A549 (cell line): ENCODE measurements at regions not wholly inside any gene's neighbourhood (a gene's known extent, or its start where the extent isn't known, plus 50 kb on each side); places are given as distances from the start of the nearest gene placed in this dataset.

Experiments
- ATAC-seq, 2 experiments: fragments of 200-7000 bp in 1 of 2; fragments of >200 bp in 1 of 2; cut with Nextera tagmentation in 1 of 2; cut with Tn5 transposase in 1 of 2; 3 replicates each; pipeline versions ENCODE4 v1.8.0 to v1.9.1; 2018 to 2020; ENCODE audit warnings: mild to moderate bottlenecking in 1 of 2, moderate library complexity in 1 of 2
- CTCF ChIA-PET: fragments of 300-600 bp; sonication (Branson Sonifier 250); formaldehyde crosslinking; extraction: SDS; loops from one replicate; lab custom pipeline; 2021; ENCODE audit warnings: antibody characterized with exemption, inconsistent platforms; lab: Yijun Ruan, JAX
- POLR2A ChIA-PET: fragments of 350-600 bp; formaldehyde crosslinking; extraction: SDS; loops from one replicate; lab custom pipeline; 2021; ENCODE audit warnings: antibody characterized with exemption, inconsistent platforms; lab: Yijun Ruan, JAX
- DNase-seq, 2 experiments: peaks; one replicate each; pipeline versions ENCODE4 v3.0.0 to v3.0.0-alpha.2; 2011 to 2016; ENCODE audit warnings: low read depth in 1 of 2, low spot score in 1 of 2
- FAIRE-seq: peaks from 2 replicates; lab custom pipeline; 2011; peaks lifted over from hg19 to GRCh38; lab: Jason Lieb, UNC
- H3K27ac ChIP-seq, 2 experiments: fragments of >200 bp; sonication (Bioruptor Twin); formaldehyde crosslinking; 3 replicates each; pipeline ENCODE4 v1.5.1; 2016 to 2017
- H3K4me1 ChIP-seq: fragments of >200 bp; sonication (Bioruptor Twin); formaldehyde crosslinking; 3 replicates; pipeline ENCODE4 v1.6.1; 2016
- H3K4me2 ChIP-seq: fragments of >200 bp; sonication (Bioruptor Twin); formaldehyde crosslinking; 3 replicates; pipeline ENCODE4 v1.6.1; 2016
- H3K4me3 ChIP-seq: fragments of >200 bp; sonication (Bioruptor Twin); formaldehyde crosslinking; 3 replicates; pipeline ENCODE4 v1.5.1; 2016
- H3K9me3 ChIP-seq: fragments of >200 bp; sonication (Bioruptor Twin); formaldehyde crosslinking; 3 replicates; pipeline ENCODE4 v1.6.1; 2016
- CBX8 ChIP-seq: fragments of 200-600 bp; sonication (generic); IDR thresholded peaks from 2 replicates; pipeline ENCODE4 v1.6.1; 2016
- CHD4 ChIP-seq: fragments of 200-600 bp; sonication (generic); IDR thresholded peaks from 2 replicates; pipeline ENCODE4 v1.6.1; 2016; ENCODE audit warnings: antibody characterized with exemption, mild to moderate bottlenecking, borderline replicate concordance
- EHF ChIP-seq: fragments of 250-450 bp; sonication (Bioruptor Pico); IDR thresholded peaks from 2 replicates; pipeline ENCODE4 v1.5.0; 2020; ENCODE audit warnings: mild to moderate bottlenecking
- FOSB ChIP-seq: fragments of 250-450 bp; sonication (Bioruptor Pico); IDR thresholded peaks from 2 replicates; pipeline ENCODE4 v1.5.0; 2020; ENCODE audit warnings: mild to moderate bottlenecking, moderate library complexity
- FOSL2 ChIP-seq, 2 experiments: fragments of 450-650 bp in 1 of 2; fragments of >200 bp in 1 of 2; sonication (Bioruptor Twin) in 1 of 2; formaldehyde crosslinking; IDR thresholded peaks; 2 replicates each; pipeline versions ENCODE4 v1.5.0 to v1.6.1; 2016 to 2020; ENCODE audit warnings: mild to moderate bottlenecking in 1 of 2, moderate library complexity in 1 of 2
- FOXS1 ChIP-seq: fragments of 250-450 bp; sonication (Bioruptor Pico); IDR thresholded peaks from 2 replicates; pipeline ENCODE4 v1.5.0; 2020; ENCODE audit warnings: mild to moderate bottlenecking, moderate library complexity
- HDAC2 ChIP-seq: fragments of 200-600 bp; sonication (generic); IDR thresholded peaks from 2 replicates; pipeline ENCODE4 v1.6.1; 2016
- HOXB13 ChIP-seq: fragments of 250-450 bp; sonication (Bioruptor Pico); IDR thresholded peaks from 2 replicates; pipeline ENCODE4 v1.5.0; 2020; ENCODE audit warnings: low read depth, mild to moderate bottlenecking, moderate library complexity
- HOXB5 ChIP-seq: fragments of 250-450 bp; sonication (Bioruptor Pico); IDR thresholded peaks from 2 replicates; pipeline ENCODE4 v1.5.0; 2020; ENCODE audit warnings: mild to moderate bottlenecking, moderate library complexity
- NFE2L2 ChIP-seq: fragments of 150-350 bp; conservative IDR thresholded peaks from 2 replicates; pipeline ENCODE4 v1.6.1; 2014; ENCODE audit warnings: low read length
- NPAS2 ChIP-seq: fragments of 250-450 bp; sonication (Bioruptor Pico); IDR thresholded peaks from 2 replicates; pipeline ENCODE4 v1.8.0; 2022; ENCODE audit warnings: mild to moderate bottlenecking, moderate library complexity, borderline replicate concordance
- POLR2A ChIP-seq: IDR thresholded peaks from 2 replicates; pipeline ENCODE4 v1.6.1; 2012; ENCODE audit warnings: mild to moderate bottlenecking, low read length
- RAD21 ChIP-seq, 2 experiments: fragments of >200 bp in 1 of 2; sonication (Bioruptor Twin) in 1 of 2; formaldehyde crosslinking in 1 of 2; IDR thresholded peaks in 1 of 2; conservative IDR thresholded peaks in 1 of 2; 2 replicates in 1 of 2; 3 replicates in 1 of 2; pipeline ENCODE4 v1.6.1; 2012 to 2018; ENCODE audit warnings: inconsistent platforms in 1 of 2
- RNF2 ChIP-seq: fragments of 200-600 bp; sonication (generic); IDR thresholded peaks from 2 replicates; pipeline ENCODE4 v1.6.1; 2016; ENCODE audit warnings: low read depth, mild to moderate bottlenecking, antibody characterized with exemption, moderate library complexity, borderline replicate concordance
- SMC3 ChIP-seq: fragments of >200 bp; sonication (Bioruptor Twin); formaldehyde crosslinking; IDR thresholded peaks from 3 replicates; pipeline ENCODE4 v1.6.1; 2018; ENCODE audit warnings: inconsistent platforms
- TFCP2L1 ChIP-seq: fragments of 250-450 bp; sonication (Bioruptor Pico); IDR thresholded peaks from 2 replicates; pipeline ENCODE4 v1.5.0; 2021; ENCODE audit warnings: mild to moderate bottlenecking
- TP53 ChIP-seq: fragments of 250-450 bp; sonication (Bioruptor Pico); IDR thresholded peaks from 2 replicates; pipeline ENCODE4 v1.5.0; 2021; ENCODE audit warnings: mild to moderate bottlenecking, moderate library complexity
- ZC3H11A ChIP-seq: fragments of 450-650 bp; IDR thresholded peaks from 2 replicates; pipeline ENCODE4 v1.6.1; 2014; ENCODE audit warnings: antibody characterized with exemption, mild to moderate bottlenecking
- ZFP36 ChIP-seq: fragments of 450-650 bp; IDR thresholded peaks from 2 replicates; pipeline ENCODE4 v1.6.1; 2014; ENCODE audit warnings: borderline replicate concordance; ENCODE audit not compliant: partially characterized antibody
- ZNF302 ChIP-seq: fragments of 250-450 bp; sonication (Bioruptor Pico); IDR thresholded peaks from 2 replicates; pipeline ENCODE4 v1.9.0; 2021; ENCODE audit warnings: inconsistent platforms, mild to moderate bottlenecking, moderate library complexity
- WGBS: methylation state at CpG from one replicate; pipeline ENCODE4 v1.1.6; 2017; ENCODE audit errors: missing lambda C conversion rate; 5-methylcytosine and 5-hydroxymethylcytosine counted together
- TF ChIP-seq, protein P1 (sequence below): fragments of >200 bp; sonication (Bioruptor Twin); formaldehyde crosslinking; IDR thresholded peaks from 3 replicates; pipeline ENCODE4 v1.5.1; 2016
- TF ChIP-seq, protein P2 (sequence below): IDR thresholded peaks from 2 replicates; pipeline ENCODE4 v1.6.1; 2012
- TF ChIP-seq, protein P3 (sequence below): fragments of 200-600 bp; sonication (generic); IDR thresholded peaks from 2 replicates; pipeline ENCODE4 v1.6.1; 2016; ENCODE audit warnings: antibody characterized with exemption, mild to moderate bottlenecking, moderate library complexity
- TF ChIP-seq, protein P4 (sequence below): fragments of >200 bp; sonication (Bioruptor Twin); formaldehyde crosslinking; IDR thresholded peaks from 3 replicates; pipeline ENCODE4 v1.6.1; 2016
- TF ChIP-seq, protein P5 (sequence below): fragments of 450-650 bp; IDR thresholded peaks from 2 replicates; pipeline ENCODE4 v1.6.1; 2014; ENCODE audit warnings: antibody characterized with exemption

DNA sequence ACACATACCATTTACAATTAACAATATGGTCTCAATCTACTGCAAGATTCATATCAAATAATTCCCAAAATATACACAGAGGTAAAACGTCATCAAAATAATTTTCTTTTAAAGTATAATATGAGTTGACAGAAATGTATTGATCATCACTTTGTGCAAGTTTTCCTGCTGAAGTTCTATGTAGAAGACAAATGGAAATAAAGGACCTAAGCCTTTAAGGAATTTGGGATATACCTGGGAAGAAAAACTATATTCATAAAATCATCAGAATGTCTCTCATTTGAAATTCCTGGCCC, 61.1 kb upstream of the DAAM1 start:
- Histone ChIP-seq H3K4me1 (no peaks in the 10 kb centered on the region), H3K27ac (no peak overlapping the region), H3K4me3 (no peak overlapping the region), H3K4me2 (no peak overlapping the region), H3K9me3 (no peaks in the 10 kb centered on the region)
- DNase-seq = no peak
- 8% methylated on average over 1 of the region's 1 CpG for WGBS
- ChIA-PET CTCF (interaction anchor here (0.7 to 7.3 kb wide), 16 partner anchors 11 to 626 kb away, joined by 3 to 69 read pairs (median 4); partner anchors contain the start of gene CCDC175), POLR2A (no interaction called here)
- no peak for FAIRE-seq
- no peak for TF ChIP-seq RNF2
- no peak for TF ChIP-seq NPAS2 (CRISPR knock-in tag)
- no peak for TF ChIP-seq FOSL2 (IDR thresholded peaks at IDR 0.05)
- TF ChIP-seq FOSL2 (CRISPR knock-in tag; IDR thresholded peaks at IDR 0.05) = no peak
- no peak for ATAC-seq

DNA sequence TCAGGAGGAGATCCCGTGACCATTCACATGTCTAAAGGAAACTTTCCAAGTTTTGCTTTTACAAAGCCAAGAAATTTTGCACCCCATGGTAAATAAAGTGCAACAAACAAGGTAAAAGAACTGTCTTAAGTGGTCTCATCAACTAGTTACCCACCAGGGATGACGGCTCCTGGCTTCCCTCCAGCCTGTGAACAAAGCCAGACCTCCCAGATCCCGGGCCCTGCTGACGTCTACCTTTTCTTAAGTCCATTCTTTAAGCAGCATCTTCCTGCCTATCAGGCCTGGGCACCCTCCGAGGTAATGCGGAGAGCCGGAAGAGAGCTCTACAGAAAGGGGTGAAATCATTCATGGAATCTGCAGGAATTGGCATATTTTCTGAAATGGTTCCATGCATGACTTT, 58.0 kb upstream of the DAAM1 start:
- ATAC-seq (no peak), DNase-seq (no peak), FAIRE-seq (no peak)
- ChIA-PET POLR2A (no interaction called here), CTCF (interaction anchor here (0.7 to 4.1 kb wide), 7 partner anchors 8 to 629 kb away, joined by 3 to 26 read pairs (median 4); partner anchors contain the start of gene CCDC175)
- no peak overlapping the region for H3K4me3 ChIP-seq
- 82% methylated on average over 7 of the region's 7 CpGs for WGBS
- no peak overlapping the region for H3K27ac ChIP-seq
- no peak overlapping the region for H3K4me2 ChIP-seq
- no peaks in the 10 kb centered on the region for H3K9me3 ChIP-seq
- H3K4me1 ChIP-seq = no peaks in the 10 kb centered on the region
- TF ChIP-seq CBX8 (no peak), NFE2L2 (no peak), TP53 (no peak), ZNF302 (CRISPR knock-in tag) (no peak), SMC3 (no peak), POLR2A (no peak), NPAS2 (CRISPR knock-in tag) (no peak), EHF (CRISPR knock-in tag) (no peak), FOSB (CRISPR knock-in tag) (no peak), FOSL2 (IDR thresholded peaks at IDR 0.05) (no peak), FOSL2 (CRISPR knock-in tag; IDR thresholded peaks at IDR 0.05) (no peak), HOXB13 (no peak), ZC3H11A (no peak)
- TF ChIP-seq, protein P1, sequence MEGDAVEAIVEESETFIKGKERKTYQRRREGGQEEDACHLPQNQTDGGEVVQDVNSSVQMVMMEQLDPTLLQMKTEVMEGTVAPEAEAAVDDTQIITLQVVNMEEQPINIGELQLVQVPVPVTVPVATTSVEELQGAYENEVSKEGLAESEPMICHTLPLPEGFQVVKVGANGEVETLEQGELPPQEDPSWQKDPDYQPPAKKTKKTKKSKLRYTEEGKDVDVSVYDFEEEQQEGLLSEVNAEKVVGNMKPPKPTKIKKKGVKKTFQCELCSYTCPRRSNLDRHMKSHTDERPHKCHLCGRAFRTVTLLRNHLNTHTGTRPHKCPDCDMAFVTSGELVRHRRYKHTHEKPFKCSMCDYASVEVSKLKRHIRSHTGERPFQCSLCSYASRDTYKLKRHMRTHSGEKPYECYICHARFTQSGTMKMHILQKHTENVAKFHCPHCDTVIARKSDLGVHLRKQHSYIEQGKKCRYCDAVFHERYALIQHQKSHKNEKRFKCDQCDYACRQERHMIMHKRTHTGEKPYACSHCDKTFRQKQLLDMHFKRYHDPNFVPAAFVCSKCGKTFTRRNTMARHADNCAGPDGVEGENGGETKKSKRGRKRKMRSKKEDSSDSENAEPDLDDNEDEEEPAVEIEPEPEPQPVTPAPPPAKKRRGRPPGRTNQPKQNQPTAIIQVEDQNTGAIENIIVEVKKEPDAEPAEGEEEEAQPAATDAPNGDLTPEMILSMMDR = no peak
- TF ChIP-seq, protein P2, sequence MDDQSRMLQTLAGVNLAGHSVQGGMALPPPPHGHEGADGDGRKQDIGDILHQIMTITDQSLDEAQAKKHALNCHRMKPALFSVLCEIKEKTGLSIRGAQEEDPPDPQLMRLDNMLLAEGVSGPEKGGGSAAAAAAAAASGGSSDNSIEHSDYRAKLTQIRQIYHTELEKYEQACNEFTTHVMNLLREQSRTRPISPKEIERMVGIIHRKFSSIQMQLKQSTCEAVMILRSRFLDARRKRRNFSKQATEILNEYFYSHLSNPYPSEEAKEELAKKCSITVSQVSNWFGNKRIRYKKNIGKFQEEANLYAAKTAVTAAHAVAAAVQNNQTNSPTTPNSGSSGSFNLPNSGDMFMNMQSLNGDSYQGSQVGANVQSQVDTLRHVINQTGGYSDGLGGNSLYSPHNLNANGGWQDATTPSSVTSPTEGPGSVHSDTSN = no peak

DNA sequence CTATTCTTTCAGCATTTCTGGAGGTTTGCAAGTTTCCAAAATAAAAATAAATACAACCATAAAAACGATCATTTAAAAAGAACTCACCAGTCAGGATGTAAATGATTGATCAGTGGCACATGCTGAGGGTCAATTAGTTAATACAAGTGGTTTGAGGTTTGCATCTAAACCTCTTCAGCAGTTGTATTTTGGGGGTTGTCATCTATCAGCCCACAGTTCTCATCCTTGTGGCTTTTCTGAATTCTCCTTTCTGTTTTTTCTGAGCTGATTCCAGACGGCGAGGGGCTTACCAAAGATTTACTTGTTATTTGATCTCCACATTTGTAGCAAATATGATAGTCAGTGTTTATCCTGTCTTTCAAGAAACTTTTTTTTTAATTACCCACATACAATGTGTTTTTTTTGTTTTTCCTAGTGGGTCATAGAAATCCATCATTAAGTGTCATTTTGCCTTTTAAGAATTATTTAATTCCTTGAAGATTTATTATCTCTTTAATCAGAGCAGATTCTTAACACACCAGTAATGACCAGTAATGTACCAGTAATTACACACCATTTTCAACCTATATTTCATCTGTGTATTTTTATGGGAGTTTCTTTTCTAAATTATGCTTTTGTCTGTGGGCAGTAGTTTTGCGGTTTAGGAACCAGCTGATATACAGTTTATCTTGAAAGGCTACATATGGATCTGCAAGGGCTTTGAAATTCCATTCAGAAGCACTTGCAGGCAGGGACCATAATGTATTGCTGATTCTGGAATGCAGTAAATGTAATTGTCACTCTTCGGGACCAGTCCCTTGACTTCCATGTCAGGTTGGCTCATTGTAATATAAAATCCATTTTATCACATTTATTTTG, 56.3 kb upstream of the DAAM1 start:
- FAIRE-seq (no peak), DNase-seq (no peak), ATAC-seq (no peak)
- ChIA-PET CTCF (interaction anchor here (0.6 kb wide), 2 partner anchors 439 to 1369 kb away, joined by 3 to 4 read pairs; no protein-coding TSS in a partner anchor), POLR2A (no interaction called here)
- H3K27ac ChIP-seq = no peak overlapping the region
- no peak overlapping the region for H3K4me2 ChIP-seq
- no peak overlapping the region for H3K4me3 ChIP-seq
- 67% methylated on average over 5 of the region's 5 CpGs for WGBS
- H3K9me3 ChIP-seq = no peaks in the 10 kb centered on the region
- no peaks in the 10 kb centered on the region for H3K4me1 ChIP-seq
- TF ChIP-seq, protein P3, sequence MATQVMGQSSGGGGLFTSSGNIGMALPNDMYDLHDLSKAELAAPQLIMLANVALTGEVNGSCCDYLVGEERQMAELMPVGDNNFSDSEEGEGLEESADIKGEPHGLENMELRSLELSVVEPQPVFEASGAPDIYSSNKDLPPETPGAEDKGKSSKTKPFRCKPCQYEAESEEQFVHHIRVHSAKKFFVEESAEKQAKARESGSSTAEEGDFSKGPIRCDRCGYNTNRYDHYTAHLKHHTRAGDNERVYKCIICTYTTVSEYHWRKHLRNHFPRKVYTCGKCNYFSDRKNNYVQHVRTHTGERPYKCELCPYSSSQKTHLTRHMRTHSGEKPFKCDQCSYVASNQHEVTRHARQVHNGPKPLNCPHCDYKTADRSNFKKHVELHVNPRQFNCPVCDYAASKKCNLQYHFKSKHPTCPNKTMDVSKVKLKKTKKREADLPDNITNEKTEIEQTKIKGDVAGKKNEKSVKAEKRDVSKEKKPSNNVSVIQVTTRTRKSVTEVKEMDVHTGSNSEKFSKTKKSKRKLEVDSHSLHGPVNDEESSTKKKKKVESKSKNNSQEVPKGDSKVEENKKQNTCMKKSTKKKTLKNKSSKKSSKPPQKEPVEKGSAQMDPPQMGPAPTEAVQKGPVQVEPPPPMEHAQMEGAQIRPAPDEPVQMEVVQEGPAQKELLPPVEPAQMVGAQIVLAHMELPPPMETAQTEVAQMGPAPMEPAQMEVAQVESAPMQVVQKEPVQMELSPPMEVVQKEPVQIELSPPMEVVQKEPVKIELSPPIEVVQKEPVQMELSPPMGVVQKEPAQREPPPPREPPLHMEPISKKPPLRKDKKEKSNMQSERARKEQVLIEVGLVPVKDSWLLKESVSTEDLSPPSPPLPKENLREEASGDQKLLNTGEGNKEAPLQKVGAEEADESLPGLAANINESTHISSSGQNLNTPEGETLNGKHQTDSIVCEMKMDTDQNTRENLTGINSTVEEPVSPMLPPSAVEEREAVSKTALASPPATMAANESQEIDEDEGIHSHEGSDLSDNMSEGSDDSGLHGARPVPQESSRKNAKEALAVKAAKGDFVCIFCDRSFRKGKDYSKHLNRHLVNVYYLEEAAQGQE = no peak
- TF ChIP-seq RAD21 (conservative IDR thresholded peaks at IDR 0.05 in 1 of 2, IDR thresholded peaks at IDR 0.05 in 1 of 2) (no peak), TFCP2L1 (no peak), HOXB5 (CRISPR knock-in tag) (no peak), HDAC2 (no peak), ZFP36 (no peak), FOXS1 (CRISPR knock-in tag) (no peak), ZNF302 (CRISPR knock-in tag) (no peak), CHD4 (no peak), FOSB (CRISPR knock-in tag) (no peak), POLR2A (no peak)
- TF ChIP-seq, protein P4, sequence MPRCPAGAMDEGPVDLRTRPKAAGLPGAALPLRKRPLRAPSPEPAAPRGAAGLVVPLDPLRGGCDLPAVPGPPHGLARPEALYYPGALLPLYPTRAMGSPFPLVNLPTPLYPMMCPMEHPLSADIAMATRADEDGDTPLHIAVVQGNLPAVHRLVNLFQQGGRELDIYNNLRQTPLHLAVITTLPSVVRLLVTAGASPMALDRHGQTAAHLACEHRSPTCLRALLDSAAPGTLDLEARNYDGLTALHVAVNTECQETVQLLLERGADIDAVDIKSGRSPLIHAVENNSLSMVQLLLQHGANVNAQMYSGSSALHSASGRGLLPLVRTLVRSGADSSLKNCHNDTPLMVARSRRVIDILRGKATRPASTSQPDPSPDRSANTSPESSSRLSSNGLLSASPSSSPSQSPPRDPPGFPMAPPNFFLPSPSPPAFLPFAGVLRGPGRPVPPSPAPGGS = no peak
- TF ChIP-seq, protein P5, sequence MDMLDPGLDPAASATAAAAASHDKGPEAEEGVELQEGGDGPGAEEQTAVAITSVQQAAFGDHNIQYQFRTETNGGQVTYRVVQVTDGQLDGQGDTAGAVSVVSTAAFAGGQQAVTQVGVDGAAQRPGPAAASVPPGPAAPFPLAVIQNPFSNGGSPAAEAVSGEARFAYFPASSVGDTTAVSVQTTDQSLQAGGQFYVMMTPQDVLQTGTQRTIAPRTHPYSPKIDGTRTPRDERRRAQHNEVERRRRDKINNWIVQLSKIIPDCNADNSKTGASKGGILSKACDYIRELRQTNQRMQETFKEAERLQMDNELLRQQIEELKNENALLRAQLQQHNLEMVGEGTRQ = no peak
